IMR-90 (cell line): ENCODE measurements at regions not wholly inside any gene's neighbourhood (a gene's known extent, or its start where the extent isn't known, plus 50 kb on each side); places are given as distances from the start of the nearest gene placed in this dataset.

Experiments used
- ATAC-seq: fragments of 200-7000 bp; cut with Tn5 transposase; 2 replicates; pipeline ENCODE4 v1.9.1; 2020; ENCODE audit warnings: low read depth, mild to moderate bottlenecking, moderate library complexity
- BruUV-seq: library from RNA; stranded (reverse); fragments of 400-500 nt; replicated peaks from 2 replicates; lab custom pipeline; 2021; lab: Mats Ljungman, UMichigan
- CTCF ChIA-PET: fragments of 300-600 bp; formaldehyde crosslinking; extraction: SDS; loops from one replicate; lab custom pipeline; 2021; ENCODE audit warnings: antibody characterized with exemption; lab: Yijun Ruan, JAX
- POLR2A ChIA-PET: fragments of 300-600 bp; sonication (Branson Sonifier 250); formaldehyde crosslinking; loops from one replicate; lab custom pipeline; 2022; ENCODE audit warnings: antibody characterized with exemption; ENCODE audit not compliant: unreplicated experiment; lab: Charles Lee
- DNase-seq: peaks from one replicate; pipeline ENCODE4 v3.0.0; 2013
- H2AFZ ChIP-seq: replicated peaks from 2 replicates; pipeline ENCODE3; 2013; ENCODE audit warnings: low read length, mild to moderate bottlenecking; ENCODE audit not compliant: poor library complexity
- H2AK5ac ChIP-seq: 2 replicates; pipeline ENCODE4 v1.6.1; 2013; ENCODE audit warnings: low read depth, low read length, inconsistent platforms
- H2AK9ac ChIP-seq: replicated peaks from 2 replicates; pipeline ENCODE3; 2013; ENCODE audit warnings: mild to moderate bottlenecking, low read depth, low read length, moderate library complexity; ENCODE audit not compliant: poor library complexity
- H2BK120ac ChIP-seq: 2 replicates; pipeline ENCODE4 v1.6.1; 2013; ENCODE audit warnings: low read depth, low read length, inconsistent platforms
- H2BK15ac ChIP-seq: 3 replicates; pipeline ENCODE4 v1.6.1; 2013; ENCODE audit warnings: low read depth, low read length, inconsistent platforms
- H2BK20ac ChIP-seq: 2 replicates; pipeline ENCODE4 v1.6.1; 2013; ENCODE audit warnings: low read depth, mild to moderate bottlenecking, inconsistent platforms, low read length, moderate library complexity
- H2BK5ac ChIP-seq: 2 replicates; pipeline ENCODE4 v1.6.1; 2013; ENCODE audit warnings: mild to moderate bottlenecking, low read depth, low read length, inconsistent platforms; ENCODE audit not compliant: poor library complexity, severe bottlenecking
- H3K14ac ChIP-seq: replicated peaks from 2 replicates; pipeline ENCODE4 v1.6.1; 2013; ENCODE audit warnings: low read depth, low read length, inconsistent platforms
- H3K18ac ChIP-seq: 2 replicates; pipeline ENCODE4 v1.6.1; 2013; ENCODE audit warnings: low read depth, low read length, control low read depth
- H3K23ac ChIP-seq: 2 replicates; pipeline ENCODE4 v1.6.1; 2013; ENCODE audit warnings: low read depth, low read length, inconsistent platforms
- H3K27ac ChIP-seq: 2 replicates; pipeline ENCODE4 v1.5.1; 2013; ENCODE audit warnings: mild to moderate bottlenecking, control low read depth, low read length; ENCODE audit not compliant: insufficient read depth
- H3K27me3 ChIP-seq: 2 replicates; pipeline ENCODE4 v1.6.1; 2013; ENCODE audit warnings: low read length; ENCODE audit not compliant: control insufficient read depth, insufficient read depth
- H3K36me3 ChIP-seq: 2 replicates; pipeline ENCODE4 v1.6.1; 2013; ENCODE audit warnings: low read length, mixed read lengths; ENCODE audit not compliant: control insufficient read depth, insufficient read depth
- H3K4ac ChIP-seq: 2 replicates; pipeline ENCODE4 v1.6.1; 2013; ENCODE audit warnings: low read depth, low read length, inconsistent platforms
- H3K4me1 ChIP-seq: 2 replicates; pipeline ENCODE4 v1.6.1; 2013; ENCODE audit warnings: low read length, mixed read lengths; ENCODE audit not compliant: control insufficient read depth, insufficient read depth
- H3K4me2 ChIP-seq: 2 replicates; pipeline ENCODE4 v1.6.1; 2013; ENCODE audit warnings: low read depth, mild to moderate bottlenecking, control low read depth, low read length, moderate library complexity
- H3K4me3 ChIP-seq: 2 replicates; pipeline ENCODE4 v1.5.1; 2013; ENCODE audit warnings: low read depth, mild to moderate bottlenecking, control low read depth, low read length, moderate library complexity; ENCODE audit not compliant: insufficient read depth
- H3K56ac ChIP-seq: 2 replicates; pipeline ENCODE4 v1.6.1; 2013; ENCODE audit warnings: low read length, inconsistent platforms; ENCODE audit not compliant: insufficient read depth; ENCODE audit errors: extremely low read depth
- H3K79me1 ChIP-seq, 2 experiments: 2 replicates each; pipeline ENCODE4 v1.6.1; 2013; ENCODE audit warnings: low read length in 2 of 2, inconsistent platforms in 1 of 2, low read depth in 1 of 2
- H3K9ac ChIP-seq: 2 replicates; pipeline ENCODE4 v1.6.1; 2013; ENCODE audit warnings: low read depth, low read length, control low read depth
- H3K9me1 ChIP-seq: 2 replicates; pipeline ENCODE4 v1.6.1; 2013; ENCODE audit warnings: low read length, inconsistent platforms; ENCODE audit not compliant: insufficient read depth
- H3K9me3 ChIP-seq: 2 replicates; pipeline ENCODE4 v1.6.1; 2013; ENCODE audit warnings: low read length; ENCODE audit not compliant: control insufficient read depth, insufficient read depth
- H4K20me1 ChIP-seq: 2 replicates; pipeline ENCODE4 v1.6.1; 2013; ENCODE audit warnings: low read length, inconsistent platforms; ENCODE audit not compliant: insufficient read depth
- H4K5ac ChIP-seq: 2 replicates; pipeline ENCODE4 v1.6.1; 2013; ENCODE audit warnings: mild to moderate bottlenecking, low read depth, low read length, control low read depth
- H4K8ac ChIP-seq, 2 experiments: 2 replicates each; pipeline ENCODE4 v1.6.1; 2013; ENCODE audit warnings: low read depth in 2 of 2, low read length in 2 of 2, control low read depth in 1 of 2, inconsistent platforms in 1 of 2
- H4K91ac ChIP-seq: 2 replicates; pipeline ENCODE4 v1.6.1; 2013; ENCODE audit warnings: low read depth, low read length, inconsistent platforms; ENCODE audit not compliant: insufficient read depth
- BHLHE40 ChIP-seq: fragments of 150-350 bp; IDR thresholded peaks from 2 replicates; pipeline ENCODE4 v1.6.1; 2016; ENCODE audit warnings: mild to moderate bottlenecking, low read depth, low read length
- CEBPB ChIP-seq: IDR thresholded peaks from 2 replicates; pipeline ENCODE4 v1.6.1; 2012; ENCODE audit warnings: low read depth, low read length, improper control_type of control experiment
- CHD1 ChIP-seq: IDR thresholded peaks from 2 replicates; pipeline ENCODE4 v1.6.1; 2012; ENCODE audit warnings: low read depth, low read length, improper control_type of control experiment
- CTCF ChIP-seq: conservative IDR thresholded peaks from 2 replicates; pipeline ENCODE4 v1.5.1; 2012; ENCODE audit warnings: mild to moderate bottlenecking, low read depth, low read length, improper control_type of control experiment
- ELK1 ChIP-seq: fragments of 150-350 bp; IDR thresholded peaks from 2 replicates; pipeline ENCODE4 v1.6.1; 2016; ENCODE audit warnings: low read depth, mild to moderate bottlenecking, low read length, moderate library complexity, borderline replicate concordance
- FOS ChIP-seq: fragments of 150-350 bp; IDR thresholded peaks from 2 replicates; pipeline ENCODE4 v1.6.1; 2016; ENCODE audit warnings: low read depth, low read length
- MAFK ChIP-seq: IDR thresholded peaks from 2 replicates; pipeline ENCODE4 v1.6.1; 2012; ENCODE audit warnings: low read depth, low read length, improper control_type of control experiment
- MAZ ChIP-seq: IDR thresholded peaks from 2 replicates; pipeline ENCODE4 v1.6.1; 2012; ENCODE audit warnings: low read depth, mild to moderate bottlenecking, low read length, improper control_type of control experiment, moderate library complexity, borderline replicate concordance
- MXI1 ChIP-seq: IDR thresholded peaks from 2 replicates; pipeline ENCODE4 v1.6.1; 2012; ENCODE audit warnings: low read depth, mild to moderate bottlenecking, low read length, moderate library complexity, borderline replicate concordance
- NFE2L2 ChIP-seq: fragments of 150-350 bp; IDR thresholded peaks from 2 replicates; pipeline ENCODE4 v1.6.1; 2016; ENCODE audit warnings: low read depth, mild to moderate bottlenecking, low read length
- POLR2A ChIP-seq: IDR thresholded peaks from 2 replicates; pipeline ENCODE4 v1.6.1; 2012; ENCODE audit warnings: mild to moderate bottlenecking, low read depth, low read length
- RAD21 ChIP-seq: IDR thresholded peaks from 2 replicates; pipeline ENCODE4 v1.6.1; 2012; ENCODE audit warnings: low read length, improper control_type of control experiment
- RCOR1 ChIP-seq: IDR thresholded peaks from 2 replicates; pipeline ENCODE4 v1.6.1; 2012; ENCODE audit warnings: mild to moderate bottlenecking, low read length, improper control_type of control experiment; ENCODE audit not compliant: insufficient replicate concordance
- RFX5 ChIP-seq: IDR thresholded peaks from 2 replicates; pipeline ENCODE4 v1.8.0; 2012; ENCODE audit warnings: low read depth, mild to moderate bottlenecking, low read length, moderate library complexity
- SMC3 ChIP-seq: fragments of 150-350 bp; IDR thresholded peaks from 2 replicates; pipeline ENCODE4 v1.6.1; 2016; ENCODE audit warnings: low read depth, mild to moderate bottlenecking, antibody characterized with exemption, low read length, moderate library complexity
- WGBS, 2 experiments: methylation state at CpG; one replicate each; pipeline versions ENCODE4 v1.1.5 to v1.1.7; 2013; ENCODE audit warnings: missing lambda C conversion rate in 2 of 2; ENCODE audit not compliant: insufficient read length in 1 of 2; ENCODE audit errors: extremely low coverage in 2 of 2; 5-methylcytosine and 5-hydroxymethylcytosine counted together
- dilution Hi-C: fragments of 300-500 bp; cut with HindIII; formaldehyde crosslinking; loops from one replicate; pipeline ENCODE4 v1.14.3; 2018; ENCODE audit warnings: low sequenced_read_pairs; ENCODE audit not compliant: unreplicated experiment
- in situ Hi-C: fragments of 300-500 bp; cut with MboI; formaldehyde crosslinking; loops from 3 replicates; pipeline ENCODE4 v1.14.3; 2019; ENCODE audit warnings: low sequenced_read_pairs, inconsistent platforms, mixed read lengths
- intact Hi-C: fragments of 100-400 bp; cut with micrococcal nuclease; formaldehyde crosslinking; loops from 2 replicates; pipeline ENCODE4 v1.10.0; 2022
- TF ChIP-seq, protein P1 (sequence below): fragments of 150-350 bp; IDR thresholded peaks from 2 replicates; pipeline ENCODE4 v1.6.1; 2017; ENCODE audit warnings: mild to moderate bottlenecking, antibody characterized with exemption, low read length, low read depth

DNA sequence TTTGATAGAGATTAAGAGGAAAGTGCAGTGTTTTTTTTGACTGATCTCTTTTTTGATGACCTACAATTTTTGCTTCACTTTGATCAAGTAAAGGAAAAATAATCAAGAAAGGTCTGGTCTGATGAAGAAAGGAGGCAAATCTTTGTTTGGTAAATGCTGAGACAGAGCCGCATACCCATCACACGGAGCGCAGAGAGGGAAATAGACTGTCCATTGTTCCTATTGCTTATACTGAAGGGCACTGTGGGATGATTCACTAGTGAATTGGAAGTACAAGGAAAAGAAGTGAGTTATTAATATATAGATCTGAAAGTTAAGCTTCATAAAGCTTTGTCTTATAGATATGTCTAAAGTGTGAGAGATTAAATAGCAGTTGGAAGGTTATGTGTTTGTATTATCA is 455.1 kb downstream of the PLCL1 start:
- no peak overlapping the region for H3K4me2 ChIP-seq
- no peak for DNase-seq
- no peak for ATAC-seq
- H4K20me1 ChIP-seq, result no peaks in the 10 kb centered on the region
- dilution Hi-C loops, result no loop called here
- ChIA-PET CTCF (interaction anchor here (0.6 to 0.8 kb wide), 2 partner anchors 37 to 132 kb away, joined by 3 to 4 read pairs; no protein-coding TSS in a partner anchor), POLR2A (no interaction called here)
- no TSS peak for BruUV-seq
- no peak overlapping the region for H3K56ac ChIP-seq
- TF ChIP-seq MAFK (no peak), CHD1 (no peak), CTCF (no peak), SMC3 (no peak), FOS (no peak), BHLHE40 (no peak), RCOR1 (no peak), MAZ (no peak), MXI1 (no peak), ELK1 (no peak), NFE2L2 (no peak), RAD21 (no peak), CEBPB (no peak), POLR2A (no peak), RFX5 (no peak)
- TF ChIP-seq, protein P1, sequence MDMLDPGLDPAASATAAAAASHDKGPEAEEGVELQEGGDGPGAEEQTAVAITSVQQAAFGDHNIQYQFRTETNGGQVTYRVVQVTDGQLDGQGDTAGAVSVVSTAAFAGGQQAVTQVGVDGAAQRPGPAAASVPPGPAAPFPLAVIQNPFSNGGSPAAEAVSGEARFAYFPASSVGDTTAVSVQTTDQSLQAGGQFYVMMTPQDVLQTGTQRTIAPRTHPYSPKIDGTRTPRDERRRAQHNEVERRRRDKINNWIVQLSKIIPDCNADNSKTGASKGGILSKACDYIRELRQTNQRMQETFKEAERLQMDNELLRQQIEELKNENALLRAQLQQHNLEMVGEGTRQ, result no peak
- H3K9ac ChIP-seq, result no peak overlapping the region
- no peaks in the 10 kb centered on the region for H3K4me1 ChIP-seq
- H4K8ac ChIP-seq, result no peak overlapping the region
- in situ Hi-C loops, result no loop called here
- H3K79me1 ChIP-seq, result no peaks in the 10 kb centered on the region
- no peak overlapping the region for H2AFZ ChIP-seq
- H2BK120ac ChIP-seq, result no peak overlapping the region
- H3K4me3 ChIP-seq, result no peak overlapping the region
- no peak overlapping the region for H4K91ac ChIP-seq
- intact Hi-C loops, result no loop called here
- H3K4ac ChIP-seq, result no peak overlapping the region
- no peak overlapping the region for H3K14ac ChIP-seq
- H4K5ac ChIP-seq, result no peak overlapping the region
- H3K27me3 ChIP-seq, result no peaks in the 10 kb centered on the region
- H2BK5ac ChIP-seq, result no peak overlapping the region
- H3K9me1 ChIP-seq, result no peaks in the 10 kb centered on the region
- no peak overlapping the region for H2BK15ac ChIP-seq
- no peak overlapping the region for H3K27ac ChIP-seq
- WGBS, 2 experiments, result no CpG with 5 or more reads among the region's 3 CpGs
- H2AK5ac ChIP-seq, result no peak overlapping the region
- no peaks in the 10 kb centered on the region for H3K36me3 ChIP-seq
- no peak overlapping the region for H3K23ac ChIP-seq
- H2AK9ac ChIP-seq, result no peak overlapping the region
- H2BK20ac ChIP-seq, result no peak overlapping the region
- H3K9me3 ChIP-seq, result no peaks in the 10 kb centered on the region
- no peak overlapping the region for H3K18ac ChIP-seq
